Lower lobe of right lung (tissue), 2 donors: ENCODE measurements at regions not wholly inside any gene's neighbourhood (a gene's known extent, or its start where the extent isn't known, plus 50 kb on each side); places are given as distances from the start of the nearest gene placed in this dataset.

Experiments used
- ATAC-seq, 2 donors: fragments of 200-7000 bp; cut with Tn5 transposase; one replicate each; pipeline ENCODE4 v1.9.1; 2020 to 2022; ENCODE audit warnings: mild to moderate bottlenecking in 2 of 2, moderate library complexity in 2 of 2
- DNase-seq: peaks from one replicate; pipeline ENCODE4 v3.0.0-alpha.2; 2020
- H3K27ac ChIP-seq: fragments of 200-600 bp; one replicate; pipeline ENCODE4 v1.8.0; 2022
- H3K27me3 ChIP-seq: fragments of 200-600 bp; one replicate; pipeline ENCODE4 v1.8.0; 2022; ENCODE audit warnings: low read depth
- H3K36me3 ChIP-seq: fragments of 200-600 bp; one replicate; pipeline ENCODE4 v1.8.0; 2022; ENCODE audit warnings: mild to moderate bottlenecking
- H3K4me1 ChIP-seq: fragments of 200-600 bp; one replicate; pipeline ENCODE4 v1.8.0; 2022
- H3K4me3 ChIP-seq: fragments of 200-600 bp; one replicate; pipeline ENCODE4 v1.8.0; 2022; ENCODE audit warnings: mild to moderate bottlenecking
- H3K9me3 ChIP-seq: fragments of 200-600 bp; one replicate; pipeline ENCODE4 v1.8.0; 2022
- CTCF ChIP-seq: fragments of 200-600 bp; IDR thresholded peaks from one replicate; pipeline ENCODE4 v1.8.0; 2022; ENCODE audit warnings: antibody characterized with exemption, mild to moderate bottlenecking
- intact Hi-C: fragments of 100-400 bp; cut with DNase I; formaldehyde crosslinking; loops from one replicate; pipeline ENCODE4 v1.11.0; 2022
- donor health status: DM: no; HTN: yes; CAD: no; lungs with severe emphysema.

- Histone ChIP-seq H3K27ac (peak overlapping the region; percentile 66), H3K4me3 (no peak overlapping the region), H3K4me1 (peaks cover 37% of the 10 kb centered on the region), H3K9me3 (peaks cover 6% of the 10 kb centered on the region), H3K36me3 (no peaks in the 10 kb centered on the region), H3K27me3 (no peaks in the 10 kb centered on the region)
- ATAC-seq, result no peak
- intact Hi-C loops, result no loop called here
- TF ChIP-seq CTCF, result no peak
- DNase-seq, result no peak
Observed at GRCh38 chr21:39022035-39022434, 161.2 kb downstream of the PSMG1 start.

GRCh38 chr21:39021478-39021832 lies 161.8 kb downstream of the PSMG1 start:
- Histone ChIP-seq H3K4me1 (peaks cover 37% of the 10 kb centered on the region), H3K4me3 (no peak overlapping the region), H3K9me3 (peaks cover 6% of the 10 kb centered on the region), H3K27ac (peak overlapping the region; percentile 66), H3K36me3 (no peaks in the 10 kb centered on the region), H3K27me3 (no peaks in the 10 kb centered on the region)
- intact Hi-C loops, result no loop called here
- ATAC-seq, result peak in 1 of 2 donors; percentile 1
- no peak for DNase-seq
- TF ChIP-seq CTCF, result no peak

- Histone ChIP-seq H3K36me3 (no peaks in the 10 kb centered on the region), H3K4me1 (peaks cover 37% of the 10 kb centered on the region), H3K9me3 (peaks cover 6% of the 10 kb centered on the region), H3K27me3 (no peaks in the 10 kb centered on the region), H3K4me3 (no peak overlapping the region), H3K27ac (peak overlapping the region; percentile 66)
- intact Hi-C loops, result no loop called here
- ATAC-seq (peak; percentile 67 to 72), DNase-seq (peak; percentile 62)
- TF ChIP-seq CTCF, result no peak
Observed at GRCh38 chr21:39020751-39021477, 162.3 kb downstream of the PSMG1 start.

GRCh38 chr21:39018730-39019129 lies 164.5 kb downstream of the PSMG1 start:
- no peak overlapping the region for H3K27ac ChIP-seq
- no peak for TF ChIP-seq CTCF
- H3K4me3 ChIP-seq, result no peak overlapping the region
- DNase-seq, result no peak
- H3K36me3 ChIP-seq, result no peaks in the 10 kb centered on the region
- ATAC-seq, result no peak
- H3K27me3 ChIP-seq, result no peaks in the 10 kb centered on the region
- H3K9me3 ChIP-seq, result no peaks in the 10 kb centered on the region
- peaks cover 43% of the 10 kb centered on the region for H3K4me1 ChIP-seq
- intact Hi-C loops, result no loop called here

GRCh38 chr21:39016740-39017315 lies 166.4 kb downstream of the PSMG1 start:
- peaks cover 29% of the 10 kb centered on the region for H3K4me1 ChIP-seq

More at GRCh38 chr21:39016740-39017315, 166.4 kb downstream of the PSMG1 start:
- ATAC-seq (peak; percentile 53 to 71), DNase-seq (peak; percentile 72)
- no peak for TF ChIP-seq CTCF
- Histone ChIP-seq H3K36me3 (no peaks in the 10 kb centered on the region), H3K27ac (no peak overlapping the region), H3K4me3 (no peak overlapping the region), H3K27me3 (no peaks in the 10 kb centered on the region), H3K9me3 (no peaks in the 10 kb centered on the region)
- intact Hi-C loops, result no loop called here
